ENCODE measurements at regions not wholly inside any gene's neighbourhood (a gene's known extent, or its start where the extent isn't known, plus 50 kb on each side); places are given as distances from the start of the nearest gene placed in this dataset.
A peak's percentile ranks its signal among the peaks of the same experiment; 100 is the strongest.
"Not testable (repeated sequence)": the region's sequence is repeated elsewhere in the genome, so short reads cannot be mapped to it uniquely, and the experiment has no call there.

GRCh38 chr20:53891306-53891894, 179.0 kb downstream of the BCAS1 start:
- FAIRE-seq = no peak

DNA sequence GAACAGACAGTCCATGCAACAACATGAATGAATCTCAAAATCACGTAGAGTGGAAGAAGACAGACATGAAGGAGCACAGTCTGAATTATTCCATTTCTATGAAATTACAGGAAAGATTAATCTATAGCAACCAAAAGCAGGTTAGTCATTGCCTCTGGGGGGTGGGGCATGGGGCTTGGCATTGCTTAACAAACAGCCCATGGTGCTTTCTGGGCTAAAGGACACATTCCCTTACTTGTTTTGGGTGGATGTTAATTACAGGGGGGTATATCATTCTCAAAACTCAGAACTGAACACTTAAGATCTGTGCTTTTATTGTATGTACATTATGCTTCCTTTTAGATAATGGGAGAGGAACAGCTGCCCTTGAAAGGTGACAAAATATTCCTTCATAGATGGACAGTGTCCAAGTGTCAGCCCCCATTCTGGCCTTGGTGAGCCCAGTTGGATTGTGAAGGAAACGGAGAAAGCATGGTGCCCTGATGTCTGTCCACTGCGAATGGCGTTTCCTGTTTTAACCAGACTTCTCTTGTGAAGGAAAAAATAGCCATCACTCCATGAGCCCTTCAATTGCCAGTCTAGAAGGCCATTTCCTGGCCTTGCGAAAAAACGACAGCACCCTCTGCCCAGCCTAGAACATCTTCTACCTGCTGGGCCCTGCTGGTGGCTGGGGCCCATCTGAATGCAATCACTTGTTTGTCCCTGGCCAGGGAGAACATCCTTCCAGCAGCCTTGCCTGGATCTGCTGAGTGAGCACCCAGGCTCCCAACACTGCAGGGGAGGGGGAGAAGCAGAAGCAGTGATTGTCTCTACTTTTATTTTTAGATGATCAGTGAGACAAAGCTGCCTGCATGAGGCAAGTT, 179.7 kb downstream of the BCAS1 start:
- FAIRE-seq = no peak

- no peak for FAIRE-seq
These were observed 180.8 kb downstream of the BCAS1 start for GRCh38 chr20:53889411-53890148.

- no peak for FAIRE-seq
These were observed 181.4 kb downstream of the BCAS1 start for GRCh38 chr20:53888951-53889350.

DNA sequence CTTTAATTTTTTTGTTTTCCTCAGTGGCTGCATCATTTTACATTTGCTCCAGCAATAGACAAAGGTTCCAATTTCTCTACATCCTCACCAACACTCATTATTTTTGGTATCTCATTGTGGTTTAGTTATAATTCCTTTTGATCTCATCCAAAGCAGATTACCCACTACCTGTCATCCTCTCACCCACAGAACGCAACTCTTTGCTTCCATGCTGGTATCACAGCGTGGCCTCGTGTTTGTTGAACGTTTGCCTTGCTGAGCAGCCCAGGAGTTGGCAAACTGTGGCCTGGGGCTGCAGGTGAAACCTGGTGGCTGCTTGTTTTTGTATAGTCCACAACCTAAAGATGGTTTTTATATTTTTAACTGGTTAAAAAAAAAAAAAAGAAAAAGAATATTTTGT, 181.9 kb downstream of the BCAS1 start:
- FAIRE-seq = no peak

DNA sequence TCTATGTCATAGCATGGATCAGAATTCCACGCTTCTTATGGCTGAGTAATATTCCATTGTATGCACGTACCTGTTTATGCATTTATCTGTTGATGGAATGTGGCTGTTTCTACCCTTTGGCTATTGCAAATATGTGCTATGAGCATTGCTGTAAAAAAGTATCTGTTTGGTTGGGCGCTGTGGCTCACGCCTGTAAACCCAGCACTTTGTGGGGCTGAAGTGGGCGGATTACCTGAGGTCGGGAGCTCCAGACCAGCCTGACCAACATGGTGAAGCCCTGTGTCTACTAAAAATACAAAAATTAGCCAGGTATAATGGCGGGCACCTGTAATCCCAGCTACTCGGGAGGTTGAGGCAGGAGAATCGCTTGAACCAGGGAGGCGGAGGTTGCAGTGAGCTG, 182.4 kb downstream of the BCAS1 start:
- no peak for FAIRE-seq

DNA sequence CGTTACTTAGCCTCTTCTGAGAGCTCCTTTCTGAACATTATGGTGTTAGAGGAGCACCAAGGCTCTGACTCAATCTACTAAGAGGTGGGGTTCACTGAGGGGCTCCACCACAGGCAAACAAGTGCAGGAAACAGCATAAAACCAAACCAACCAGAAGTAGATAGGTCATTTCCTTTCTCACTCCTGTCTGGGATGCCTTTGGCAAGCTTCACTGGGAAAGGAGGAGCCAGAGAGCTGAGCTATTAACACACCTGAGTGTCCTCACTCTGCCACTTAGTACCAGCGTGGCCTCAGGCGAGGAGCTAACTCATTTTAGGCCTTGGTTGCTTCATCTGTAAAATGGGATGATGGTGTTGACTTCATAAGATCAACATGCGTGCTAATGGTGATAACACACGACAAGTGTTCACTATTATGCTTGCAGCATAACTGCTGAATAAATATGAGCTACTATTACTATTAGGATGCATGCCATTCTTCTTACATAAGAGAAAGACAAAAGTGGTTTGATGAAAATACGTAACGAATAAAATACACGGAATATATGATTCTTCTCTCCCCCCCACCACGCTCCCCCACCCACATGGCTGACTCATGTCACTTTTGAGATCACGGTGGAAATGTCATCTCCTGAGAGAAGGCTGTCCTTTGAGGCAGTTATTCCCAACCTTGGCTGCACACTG, 185.4 kb downstream of the BCAS1 start:
- FAIRE-seq = no peak

DNA sequence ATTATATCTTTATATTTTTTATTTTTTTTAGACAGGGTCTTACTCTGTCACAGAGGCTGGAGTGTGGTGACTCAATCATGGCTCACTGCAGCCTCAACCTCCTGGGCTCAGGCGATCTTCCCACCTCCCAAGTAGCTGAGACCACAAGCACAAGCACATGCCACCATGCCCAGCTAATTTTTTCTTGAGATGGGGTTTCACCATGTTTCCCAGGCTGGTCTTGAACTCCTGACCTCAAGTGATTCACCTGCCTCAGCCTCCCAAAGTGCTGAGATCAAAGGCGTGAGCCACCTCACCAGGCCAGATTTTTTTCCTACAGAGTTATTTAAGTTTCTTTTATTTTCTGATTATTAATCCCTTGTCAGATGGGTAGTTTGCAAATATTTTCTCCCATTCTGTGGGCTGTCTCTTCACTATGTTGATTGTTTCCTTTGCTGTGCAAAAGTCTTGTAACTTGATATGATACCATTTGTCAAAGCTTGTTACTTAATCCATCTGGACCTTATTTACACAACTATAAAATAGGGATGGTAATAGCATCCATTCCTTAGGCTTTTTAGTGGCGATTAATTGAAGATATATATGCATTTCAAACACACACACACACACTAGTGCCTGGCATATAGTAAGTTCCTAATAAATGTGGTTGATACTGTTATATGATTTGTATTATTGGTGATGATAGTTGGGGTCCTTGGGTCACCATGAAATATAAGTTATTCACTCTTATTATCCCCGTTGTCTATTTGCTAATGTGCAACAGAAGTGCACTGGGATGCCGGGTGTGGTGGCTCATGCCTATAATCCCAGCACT, 187.1 kb downstream of the BCAS1 start:
- no peak for FAIRE-seq

GRCh38 chr20:53882438-53882986, 187.9 kb downstream of the BCAS1 start:
- FAIRE-seq = not testable (repeated sequence)

DNA sequence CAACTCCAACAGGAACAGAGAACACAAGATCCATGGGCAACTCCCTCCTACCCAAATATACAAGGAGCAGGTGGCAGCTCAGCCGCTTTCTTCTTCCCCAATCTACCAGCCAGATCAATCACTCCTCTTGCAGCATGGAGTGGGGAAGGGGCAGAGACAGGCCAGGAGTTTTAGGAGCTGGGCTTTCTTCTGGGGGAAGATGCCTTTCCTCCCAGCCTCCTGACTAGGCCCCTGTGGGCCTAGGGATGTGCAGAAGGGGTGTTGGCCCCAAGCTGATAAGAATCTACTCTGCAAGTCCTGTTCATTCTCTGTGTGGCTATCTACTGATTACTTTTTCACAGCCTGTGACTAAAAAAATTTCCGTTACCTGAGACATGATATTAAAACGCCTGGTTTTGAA, 189.0 kb downstream of the BCAS1 start:
- FAIRE-seq = no peak

GRCh38 chr20:53880108-53880641, 190.2 kb downstream of the BCAS1 start:
- FAIRE-seq = no peak

GRCh38 chr20:53879048-53879684, 191.2 kb downstream of the BCAS1 start:
- FAIRE-seq = no peak

DNA sequence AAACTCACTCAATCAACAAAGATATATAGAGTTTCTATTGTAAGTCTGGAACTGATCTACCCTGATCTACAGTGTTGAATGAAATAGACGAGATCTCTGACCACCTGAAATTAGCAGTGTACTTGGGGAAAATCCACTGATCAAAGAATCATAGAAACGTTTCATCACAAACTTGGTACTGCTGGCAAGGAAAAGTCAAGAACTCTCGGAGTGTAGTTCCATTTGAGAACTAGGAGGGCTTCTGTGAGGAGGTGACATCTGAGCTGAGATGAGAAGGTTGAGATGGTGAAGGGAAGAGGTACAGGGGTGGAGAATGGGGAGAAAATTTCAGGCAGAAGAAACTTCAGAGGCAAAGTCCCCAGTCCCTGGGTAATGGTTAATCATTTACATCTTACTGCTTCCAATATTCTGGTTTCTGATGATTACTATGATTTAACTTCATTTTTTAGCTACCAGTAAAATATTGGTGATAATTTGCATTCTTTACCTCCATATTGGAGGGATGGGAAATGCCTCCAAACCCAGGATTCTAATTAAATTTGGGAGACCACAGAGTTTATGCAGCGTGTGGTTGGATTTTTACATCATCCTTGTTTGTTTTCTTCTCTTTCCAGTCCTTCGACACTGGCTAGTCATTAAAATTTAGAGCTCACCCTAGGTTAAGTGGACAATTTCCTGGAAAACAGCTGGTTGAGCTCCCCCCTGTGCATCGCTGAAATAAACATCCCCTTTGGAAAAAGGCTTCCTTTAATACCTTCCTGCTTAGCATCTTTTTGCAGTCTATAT, 191.9 kb downstream of the BCAS1 start:
- no peak for FAIRE-seq

- no peak for FAIRE-seq
These were observed 193.4 kb downstream of the BCAS1 start for GRCh38 chr20:53876956-53877355.

- no peak for FAIRE-seq
These were observed 193.9 kb downstream of the BCAS1 start for GRCh38 chr20:53876470-53876869.

DNA sequence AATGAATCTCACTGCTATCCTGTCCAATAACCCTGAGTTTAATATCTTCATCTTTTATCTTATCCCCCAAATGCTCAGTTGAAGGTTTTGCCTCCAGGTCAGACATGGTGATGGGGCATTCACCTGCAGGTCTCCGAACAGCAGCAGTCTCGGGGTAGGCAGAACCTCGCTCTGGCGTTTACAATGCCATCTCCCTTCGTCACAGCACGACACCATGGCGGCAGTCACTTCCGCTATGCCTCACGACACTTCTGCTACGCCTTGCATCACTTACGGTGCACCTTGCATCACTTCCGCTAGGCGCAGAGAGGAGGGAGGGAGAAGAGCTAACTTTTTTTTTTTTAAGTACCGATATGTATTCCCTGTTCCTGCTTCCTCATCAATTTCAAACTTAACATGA, 194.9 kb downstream of the BCAS1 start:
- no peak for FAIRE-seq

DNA sequence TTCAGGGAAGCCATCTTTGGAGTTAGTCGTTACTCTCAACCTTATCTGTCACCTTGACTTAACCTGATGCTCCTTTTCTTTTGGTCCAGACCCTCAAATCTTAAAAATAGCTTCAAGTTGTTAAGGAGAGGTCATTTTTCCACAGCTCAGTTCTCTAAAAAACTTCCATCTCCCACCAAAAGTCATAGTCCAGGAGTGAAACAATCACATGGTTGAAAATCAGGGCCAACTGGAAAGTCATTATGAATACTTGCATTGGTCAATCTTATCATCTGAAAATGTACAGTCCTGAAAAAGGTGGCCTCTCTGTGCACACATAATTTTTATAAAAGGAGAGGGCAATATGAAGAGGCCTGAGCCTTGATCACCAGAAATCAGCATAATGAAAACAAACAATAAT, 195.7 kb downstream of the BCAS1 start:
- FAIRE-seq = no peak

- FAIRE-seq = no peak
These were observed 196.3 kb downstream of the BCAS1 start for GRCh38 chr20:53874104-53874503.

DNA sequence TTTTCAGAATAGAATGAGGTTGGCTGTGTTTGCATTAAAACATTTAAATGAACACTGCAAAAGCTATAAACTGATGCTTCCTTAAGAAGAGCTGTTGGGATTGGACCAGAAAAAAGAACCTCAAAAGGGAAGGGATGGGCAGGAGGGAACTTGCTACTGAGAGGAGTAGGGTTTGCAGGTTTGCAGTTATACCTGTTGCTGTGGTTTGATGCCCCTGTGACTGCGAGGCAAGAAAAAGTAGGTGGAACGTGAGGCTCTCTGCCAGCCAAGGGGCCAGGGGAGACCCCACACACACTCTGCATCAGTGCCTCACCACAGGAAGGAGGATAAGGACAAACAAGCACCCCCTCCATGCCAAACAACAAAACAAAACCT, 197.2 kb downstream of the BCAS1 start:
- FAIRE-seq = no peak

- peak; percentile 96 for FAIRE-seq
These were observed 197.7 kb downstream of the BCAS1 start for GRCh38 chr20:53872561-53873229.
